ENCODE measurements at regions not wholly inside any gene's neighbourhood (a gene's known extent, or its start where the extent isn't known, plus 50 kb on each side); places are given as distances from the start of the nearest gene placed in this dataset.

- TF ChIP-seq ZNF790 (CRISPR knock-in tag; IDR thresholded peaks at IDR 0.05; ENCODE audit: borderline replicate concordance) (no peak), SYNCRIP (IDR thresholded peaks at IDR 0.05; ENCODE audit: insufficient read depth, low read depth, low read length) (no peak), ZNF639 (CRISPR knock-in tag; conservative IDR thresholded peaks at IDR 0.05) (0 out of 2 replicates have a peak, but pooled peaks have one; percentile 52), KIAA2018 (CRISPR knock-in tag; IDR thresholded peaks at IDR 0.05; ENCODE audit: borderline replicate concordance) (no peak), DRAP1 (CRISPR knock-in tag; IDR thresholded peaks at IDR 0.05) (0 out of 2 replicates have a peak, but pooled peaks have one; percentile 42), ATF1 (CRISPR knock-in tag; IDR thresholded peaks at IDR 0.05) (peak; percentile 57; the same call in 1 of the 2 replicates), AKAP8 (CRISPR knock-in tag; IDR thresholded peaks at IDR 0.05) (no peak), ZBTB38 (CRISPR knock-in tag; IDR thresholded peaks at IDR 0.05) (no peak), DMTF1 (CRISPR knock-in tag; IDR thresholded peaks at IDR 0.05) (no peak), NFYC (CRISPR knock-in tag; IDR thresholded peaks at IDR 0.05) (no peak), ERF (CRISPR knock-in tag; IDR thresholded peaks at IDR 0.05) (peak; percentile 55; the same call in 1 of the 2 replicates), ZNF776 (CRISPR knock-in tag; IDR thresholded peaks at IDR 0.05) (no peak), ATF5 (CRISPR knock-in tag; IDR thresholded peaks at IDR 0.05; ENCODE audit: low read depth) (no peak)
- TF ChIP-seq, protein P1, sequence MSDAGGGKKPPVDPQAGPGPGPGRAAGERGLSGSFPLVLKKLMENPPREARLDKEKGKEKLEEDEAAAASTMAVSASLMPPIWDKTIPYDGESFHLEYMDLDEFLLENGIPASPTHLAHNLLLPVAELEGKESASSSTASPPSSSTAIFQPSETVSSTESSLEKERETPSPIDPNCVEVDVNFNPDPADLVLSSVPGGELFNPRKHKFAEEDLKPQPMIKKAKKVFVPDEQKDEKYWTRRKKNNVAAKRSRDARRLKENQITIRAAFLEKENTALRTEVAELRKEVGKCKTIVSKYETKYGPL (CRISPR knock-in tag; IDR thresholded peaks at IDR 0.05): no peak
- TF ChIP-seq, protein P2, sequence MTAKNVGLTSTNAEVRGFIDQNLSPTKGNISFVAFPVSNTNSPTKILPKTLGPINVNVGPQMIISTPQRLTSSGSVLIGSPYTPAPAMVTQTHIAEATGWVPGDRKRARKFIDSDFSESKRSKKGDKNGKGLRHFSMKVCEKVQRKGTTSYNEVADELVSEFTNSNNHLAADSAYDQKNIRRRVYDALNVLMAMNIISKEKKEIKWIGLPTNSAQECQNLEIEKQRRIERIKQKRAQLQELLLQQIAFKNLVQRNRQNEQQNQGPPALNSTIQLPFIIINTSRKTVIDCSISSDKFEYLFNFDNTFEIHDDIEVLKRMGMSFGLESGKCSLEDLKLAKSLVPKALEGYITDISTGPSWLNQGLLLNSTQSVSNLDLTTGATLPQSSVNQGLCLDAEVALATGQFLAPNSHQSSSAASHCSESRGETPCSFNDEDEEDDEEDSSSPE (CRISPR knock-in tag; IDR thresholded peaks at IDR 0.05): no peak
Measured at GRCh38 chr6:47135772-47136171, 93.6 kb upstream of the ADGRF1 start (continued).
